Right ventricle myocardium superior (tissue), 1 donor: ENCODE measurements at regions not wholly inside any gene's neighbourhood (a gene's known extent, or its start where the extent isn't known, plus 50 kb on each side); places are given as distances from the start of the nearest gene placed in this dataset.
A peak's percentile ranks its signal among the peaks of the same experiment; 100 is the strongest.
"Not testable (repeated sequence)": the region's sequence is repeated elsewhere in the genome, so short reads cannot be mapped to it uniquely, and the experiment has no call there.

ENCODE experiments used
- ATAC-seq: fragments of 200-7000 bp; cut with Tn5 transposase; one replicate; pipeline ENCODE4 v1.9.1; 2020; ENCODE audit warnings: mild to moderate bottlenecking; ENCODE audit not compliant: poor library complexity
- DNase-seq: peaks from one replicate; pipeline ENCODE4 v3.0.0-alpha.2; 2020
- intact Hi-C: fragments of 100-400 bp; cut with DNase I; formaldehyde crosslinking; loops from one replicate; pipeline ENCODE4 v1.11.2; 2022
- donor health status: DM: no; HTN: yes; CAD: no; lungs with severe emphysema.

DNA sequence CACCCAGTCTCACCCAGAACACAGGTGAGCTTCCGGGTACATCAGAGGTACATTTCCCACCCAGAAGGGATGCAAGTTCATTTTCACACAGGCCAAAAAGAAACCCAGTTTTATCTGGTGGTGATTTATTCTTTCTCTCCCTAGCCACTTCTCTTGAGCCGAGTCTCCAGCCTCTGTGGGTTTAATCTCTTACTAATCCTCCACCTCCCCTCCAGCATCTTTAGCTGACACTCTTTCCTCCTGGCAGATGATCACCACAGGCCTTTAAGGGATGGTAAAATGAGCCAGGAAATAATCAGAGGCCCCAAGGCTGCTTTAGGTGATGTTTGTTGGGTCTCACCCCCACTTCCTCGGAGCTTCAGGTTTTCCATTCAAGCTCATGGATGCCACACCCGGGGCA lies 145.7 kb upstream of the DLX2 start:
- ATAC-seq = no peak

DNA sequence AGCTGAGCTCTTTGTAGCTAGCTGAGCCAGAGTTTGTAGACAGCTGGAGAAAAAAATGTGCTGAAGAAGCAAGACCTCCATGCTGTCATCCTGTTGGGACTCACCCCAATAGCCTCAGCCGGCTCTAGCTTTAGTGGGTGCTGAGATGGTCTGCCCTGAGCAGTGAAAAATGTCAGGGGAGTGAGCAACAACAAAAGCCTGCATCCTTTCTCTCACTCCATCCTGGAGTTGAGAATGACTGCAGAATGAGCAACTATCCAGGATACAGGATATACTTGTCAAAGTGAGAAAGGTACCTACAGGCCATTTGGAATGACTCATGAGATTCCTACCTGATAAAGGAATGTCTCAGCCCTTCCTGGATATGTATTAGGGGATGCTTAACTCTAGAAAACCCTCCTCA lies 146.1 kb upstream of the DLX2 start:
- DNase-seq = no peak
- ATAC-seq = no peak
- intact Hi-C loops = no loop called here

More for the DNA sequence above, 145.7 kb upstream of the DLX2 start:
- intact Hi-C loops = no loop called here
- DNase-seq = no peak

DNA sequence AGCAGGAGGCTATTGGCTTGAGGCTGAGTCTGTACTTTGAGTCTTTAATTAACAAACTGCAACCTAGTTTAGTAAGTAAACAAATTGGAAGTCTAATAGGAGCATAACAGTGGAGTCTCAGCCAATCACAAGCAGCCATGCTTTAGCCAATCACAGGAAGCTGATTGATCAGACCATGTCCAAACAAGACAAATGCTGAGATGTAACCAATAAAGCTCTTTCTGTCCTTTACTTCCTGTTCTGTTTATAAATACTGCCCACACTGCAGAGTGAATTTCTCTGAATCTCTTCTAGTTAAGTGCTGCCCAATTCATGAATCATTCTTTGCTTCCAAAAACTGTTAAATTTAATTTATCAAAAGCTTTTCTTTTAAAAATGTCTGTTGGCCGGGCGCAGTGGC lies 146.6 kb upstream of the DLX2 start:
- intact Hi-C loops = no loop called here
- DNase-seq = no peak
- no peak for ATAC-seq

DNA sequence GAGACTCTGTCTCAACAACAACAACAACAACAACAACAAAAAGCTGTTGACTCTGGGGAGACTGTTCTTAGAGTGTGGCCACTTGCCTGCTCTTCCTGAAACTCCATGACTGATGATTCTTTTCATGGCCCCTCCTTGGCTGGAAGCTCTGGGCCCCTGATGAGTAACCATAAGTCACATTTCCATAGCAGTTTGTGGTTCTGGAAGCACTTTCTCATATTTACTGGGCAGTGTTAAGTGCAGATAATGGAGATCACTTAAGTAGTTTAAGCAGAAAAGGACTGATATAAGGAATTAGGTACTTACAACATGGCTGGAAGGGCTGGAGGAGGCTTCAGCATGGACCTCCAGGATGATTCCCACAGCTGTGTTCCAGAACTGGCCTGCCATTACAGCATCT lies 147.3 kb upstream of the DLX2 start:
- DNase-seq (no peak), ATAC-seq (no peak)
- intact Hi-C loops = no loop called here

DNA sequence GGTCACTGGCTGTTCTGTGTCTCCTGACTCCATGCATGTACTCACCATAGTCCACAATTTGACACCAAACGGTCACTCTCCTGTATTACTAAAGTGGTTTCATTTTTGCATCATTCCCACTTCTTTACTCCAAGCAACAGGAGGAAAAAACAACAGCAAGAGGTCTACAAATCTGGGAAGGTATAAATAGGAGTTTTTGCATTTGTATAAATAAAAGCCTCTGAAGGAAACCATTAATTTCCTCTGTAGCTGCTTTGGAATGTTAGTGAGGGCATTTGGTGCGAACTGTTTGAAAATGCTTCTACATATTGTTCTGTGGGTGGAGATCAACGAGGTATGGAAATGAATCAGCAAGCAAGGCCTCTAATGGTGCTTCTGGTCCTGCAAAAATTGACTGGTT lies 148.5 kb upstream of the DLX2 start:
- no peak for DNase-seq
- ATAC-seq = no peak
- intact Hi-C loops = no loop called here

DNA sequence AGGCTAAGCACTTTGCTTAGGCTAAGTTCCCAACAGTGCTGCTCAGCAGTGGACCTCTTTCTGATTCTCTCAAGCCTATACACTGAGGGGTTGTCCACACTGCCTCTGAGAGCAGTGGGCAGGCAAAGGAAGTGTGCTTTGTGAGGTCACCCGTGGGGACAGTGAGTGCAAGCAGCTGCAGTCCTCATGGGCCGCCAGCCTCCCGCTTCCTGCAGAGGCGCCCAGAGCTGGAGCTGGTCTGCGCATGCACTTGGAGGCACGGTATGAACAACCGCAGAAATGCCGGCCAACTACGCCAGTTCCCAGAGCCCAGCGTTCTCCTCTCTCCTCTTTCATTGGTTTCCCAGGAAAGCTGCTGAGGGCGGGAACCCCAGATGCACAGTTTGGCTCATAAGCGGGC lies 149.5 kb upstream of the DLX2 start:
- peak; percentile 85 for ATAC-seq
- peak; percentile 78 for DNase-seq
- intact Hi-C loops = no loop called here

DNA sequence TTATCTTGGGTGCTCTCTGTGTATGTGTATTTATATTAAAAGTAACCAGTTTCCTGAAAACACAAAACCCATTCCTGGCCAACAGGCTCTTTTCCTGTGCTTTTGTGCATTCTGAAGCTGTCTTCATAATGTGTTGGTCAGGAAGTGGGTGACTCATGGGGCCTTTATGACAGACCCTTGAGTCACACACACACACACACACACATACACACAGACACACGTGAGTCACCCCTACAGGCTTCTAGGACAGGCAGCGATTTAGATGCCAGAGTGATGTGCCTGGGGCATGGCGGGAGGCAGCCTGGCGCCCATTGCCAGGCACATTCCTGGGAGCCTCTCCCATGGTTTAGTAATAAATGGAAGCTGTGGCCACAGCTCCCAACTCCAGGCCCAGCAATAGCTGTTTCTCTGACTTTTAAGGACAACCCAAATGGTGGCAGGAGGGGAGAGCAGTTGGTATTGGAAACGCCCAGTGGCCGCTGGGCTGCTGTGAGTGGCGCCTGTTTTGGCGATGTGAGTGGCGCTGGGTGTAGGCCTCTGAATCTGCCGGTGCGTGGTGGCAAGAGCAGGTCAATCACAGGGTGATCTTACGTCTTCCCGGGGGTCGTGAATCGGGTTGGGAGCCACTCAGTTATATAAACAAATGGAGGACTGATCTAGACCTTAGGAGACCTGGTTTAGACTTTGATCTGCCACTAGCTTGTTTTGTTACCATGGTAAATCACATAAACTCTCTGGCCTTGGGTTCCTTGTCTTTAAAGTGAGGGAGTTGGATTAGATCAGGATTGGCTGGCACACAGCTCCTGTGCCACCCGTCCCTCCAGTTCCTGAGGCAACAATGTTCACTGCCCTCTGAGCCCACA lies 150.7 kb upstream of the DLX2 start:
- DNase-seq (no peak), ATAC-seq (peak; percentile 38)
- intact Hi-C loops = no loop called here

DNA sequence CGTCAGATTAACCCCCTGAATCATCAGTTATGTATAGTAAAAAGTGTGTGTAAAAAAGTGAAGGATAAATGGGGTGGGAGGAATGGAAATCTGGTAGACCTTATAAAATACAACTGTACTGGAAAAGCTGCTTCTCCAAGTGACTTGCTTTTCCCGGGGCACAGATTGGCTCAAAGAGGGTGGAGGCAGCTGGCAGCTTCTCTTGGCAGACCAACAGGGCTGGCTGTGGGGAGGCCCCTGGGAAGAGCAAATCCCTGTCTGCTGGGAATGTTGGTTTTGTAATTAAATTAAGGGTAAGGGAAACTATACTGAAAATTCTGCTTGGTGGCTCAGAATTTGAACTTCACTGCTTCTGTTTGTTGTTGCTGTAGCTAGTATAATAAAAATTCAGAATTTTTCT lies 154.2 kb upstream of the DLX2 start:
- DNase-seq = no peak
- intact Hi-C loops = no loop called here
- no peak for ATAC-seq

DNA sequence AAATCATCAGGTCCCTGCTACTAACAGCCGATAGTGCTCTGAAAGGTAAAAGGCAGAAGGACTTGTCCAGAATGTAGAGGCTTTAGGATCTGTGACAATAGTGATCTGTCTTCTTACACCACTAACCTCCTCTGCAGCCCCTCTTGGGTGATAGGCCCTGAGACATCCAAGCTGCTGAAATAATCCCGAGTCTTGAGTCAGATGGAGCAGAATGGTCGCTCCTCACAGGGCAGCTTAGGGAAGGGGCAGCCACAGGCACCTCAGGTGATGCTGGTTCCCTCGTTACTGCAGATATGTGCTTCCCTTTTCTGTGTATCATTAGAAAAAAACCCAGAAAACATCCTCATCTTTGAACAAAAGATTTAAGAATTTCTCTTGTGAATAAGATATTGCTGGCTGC lies 157.1 kb upstream of the DLX2 start:
- ATAC-seq (no peak), DNase-seq (no peak)
- intact Hi-C loops = no loop called here

DNA sequence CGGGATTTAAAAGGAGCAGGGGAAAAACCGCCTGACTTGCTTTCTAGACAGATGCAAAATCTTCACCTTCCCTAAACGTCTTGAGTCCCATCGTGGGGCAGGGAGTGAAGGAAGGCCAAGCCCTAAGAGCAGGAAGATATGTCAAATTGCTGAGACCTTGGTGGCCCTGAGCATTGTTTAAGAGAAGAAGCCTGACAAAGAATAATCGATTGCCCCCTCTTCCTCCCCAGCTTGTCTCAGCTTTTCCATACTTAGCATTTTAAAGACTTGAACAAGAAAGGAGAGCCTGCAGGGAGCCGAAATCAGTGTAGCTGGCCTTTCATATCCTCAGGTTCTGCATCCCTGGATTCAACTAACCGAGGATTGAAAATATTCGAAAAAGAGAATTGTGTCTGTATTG lies 157.6 kb upstream of the DLX2 start:
- no peak for DNase-seq
- intact Hi-C loops = no loop called here
- ATAC-seq = no peak

DNA sequence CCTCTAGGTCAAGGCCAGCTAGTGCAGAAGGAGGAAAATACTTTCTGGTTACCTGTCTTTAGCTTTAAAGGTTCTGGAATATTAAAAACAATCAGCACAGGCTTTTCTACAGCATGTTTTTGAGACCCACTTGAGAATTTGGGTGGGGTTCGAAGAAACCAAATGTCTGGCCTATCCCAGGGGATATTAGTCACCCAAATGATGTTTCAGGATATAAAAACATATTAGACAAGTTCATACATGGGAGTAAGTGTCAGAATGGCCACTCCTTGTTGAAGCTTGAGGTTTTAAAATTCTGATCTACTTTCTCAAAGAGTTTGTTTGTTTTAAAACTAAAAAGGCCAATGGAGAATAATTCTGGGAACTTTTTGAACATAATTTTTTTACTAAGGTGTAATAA lies 158.6 kb upstream of the DLX2 start:
- ATAC-seq = no peak
- intact Hi-C loops = no loop called here
- DNase-seq = no peak

DNA sequence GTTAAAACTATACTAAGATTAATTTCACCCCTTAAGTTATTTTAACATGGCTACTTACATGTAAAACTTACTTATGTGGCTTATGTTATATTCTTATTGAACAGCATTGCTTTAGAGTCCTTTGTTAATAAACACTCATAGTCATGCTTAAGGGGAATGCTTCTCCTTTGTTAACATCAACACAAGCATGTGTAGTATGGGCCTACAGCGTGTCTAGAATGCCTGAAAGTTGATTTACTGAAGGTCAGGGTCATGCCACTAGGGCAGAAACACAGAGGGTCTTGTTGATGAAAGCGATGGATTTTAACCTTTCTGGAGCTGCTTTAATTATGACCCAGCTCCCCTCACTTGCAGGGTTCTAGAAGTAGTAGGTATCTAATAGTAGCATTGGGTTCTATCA lies 159.8 kb upstream of the DLX2 start:
- ATAC-seq = no peak
- intact Hi-C loops = no loop called here
- DNase-seq = no peak

DNA sequence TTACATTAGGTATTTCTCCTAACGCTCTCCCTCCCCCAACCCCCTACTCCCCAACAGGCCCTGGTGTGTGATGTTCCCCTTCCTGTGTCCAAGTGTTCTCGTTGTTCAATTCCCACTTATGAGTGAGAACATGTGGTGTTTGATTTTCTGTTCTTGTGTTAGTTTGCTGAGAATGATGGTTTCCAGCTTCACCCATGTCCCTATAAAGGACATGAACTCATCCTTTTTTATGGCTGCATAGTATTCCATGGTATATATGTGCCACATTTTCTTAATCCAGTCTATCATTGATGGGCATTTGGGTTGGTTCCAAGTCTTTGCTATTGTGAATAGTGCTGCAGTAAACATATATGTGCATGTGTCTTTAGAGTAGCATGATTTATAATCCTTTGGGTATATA lies 162.1 kb upstream of the DLX2 start:
- intact Hi-C loops, DNase-seq, ATAC-seq: not testable (repeated sequence)

DNA sequence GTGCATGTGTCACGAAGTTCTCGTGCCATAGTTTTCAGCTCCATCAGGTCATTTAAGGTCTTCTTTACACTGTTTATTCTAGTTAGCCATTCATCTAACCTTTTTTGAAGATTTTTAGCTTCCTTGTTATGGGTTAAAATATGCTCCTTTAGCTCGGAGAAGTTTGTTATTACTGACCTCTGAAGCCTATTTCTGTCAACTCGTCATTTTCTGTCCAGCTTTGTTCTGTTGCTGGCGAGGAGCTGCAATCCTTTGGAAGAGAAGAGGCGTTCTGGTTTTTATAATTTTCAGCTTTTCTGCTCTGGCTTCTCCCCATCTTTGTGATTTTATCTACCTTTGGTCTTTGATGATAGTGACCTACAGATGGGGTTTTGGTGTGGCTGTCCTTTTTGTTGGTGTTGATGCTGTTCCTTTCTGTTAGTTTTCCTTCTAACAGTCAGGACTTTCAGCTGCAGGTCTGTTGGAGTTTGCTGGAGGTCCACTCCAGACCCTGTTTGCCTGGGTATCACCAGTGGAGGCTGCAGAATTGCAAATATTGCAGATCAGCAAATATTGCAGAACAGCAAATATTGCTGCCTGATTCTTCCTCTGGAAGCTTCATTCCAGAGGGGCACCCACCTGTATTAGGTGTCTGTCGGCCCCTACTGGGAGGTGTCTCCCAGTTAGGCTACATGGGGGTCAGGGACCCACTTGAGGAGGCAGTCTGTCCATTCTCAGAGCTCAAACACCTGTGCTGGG lies 157.7 kb upstream of the ITGA6 start:
- intact Hi-C loops = loop anchor here (10.0 kb wide), 1 partner anchor 195 kb away; no protein-coding TSS in a partner anchor
- DNase-seq, ATAC-seq: not testable (repeated sequence)

DNA sequence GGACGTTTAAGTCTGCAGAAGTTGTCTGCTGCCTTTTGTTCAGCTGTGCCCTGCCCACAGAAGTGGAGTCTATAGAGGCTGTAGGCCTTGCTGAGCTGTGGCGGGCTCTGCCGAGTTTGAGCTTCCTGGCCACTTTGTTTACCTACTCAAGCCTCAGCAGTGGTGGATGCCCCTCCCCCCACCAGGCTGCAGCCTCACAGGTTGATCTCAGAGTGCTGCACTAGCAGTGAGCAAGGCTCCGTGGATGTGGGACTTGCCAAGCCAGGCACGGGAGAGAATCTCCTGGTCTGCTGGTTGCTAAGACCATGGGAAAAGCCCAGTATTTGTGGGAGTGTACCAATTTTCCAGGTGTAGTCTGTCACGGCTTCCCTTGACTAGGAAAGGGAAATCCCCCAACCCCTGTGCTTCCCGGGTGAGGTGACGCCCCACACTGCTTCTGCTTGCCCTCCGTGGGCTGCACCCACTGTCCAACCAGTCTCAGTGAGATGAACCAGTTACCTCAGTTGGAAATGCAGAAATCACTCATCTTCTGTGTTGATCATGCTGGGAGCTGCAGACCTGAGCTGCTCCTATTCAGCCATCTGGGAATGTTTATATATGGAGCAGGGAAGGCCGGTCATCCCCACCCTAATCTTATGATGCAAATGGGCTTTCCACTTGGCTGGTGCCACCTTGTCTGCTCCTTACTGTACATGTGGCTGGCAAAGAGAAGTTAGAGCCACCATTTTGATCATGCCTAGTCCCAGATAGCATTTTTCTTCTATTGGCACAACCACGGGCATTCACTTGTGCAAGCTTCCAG lies 156.9 kb upstream of the ITGA6 start:
- DNase-seq = no peak
- intact Hi-C loops = loop anchor here (10.0 kb wide), 1 partner anchor 194 kb away; no protein-coding TSS in a partner anchor
- ATAC-seq = no peak

DNA sequence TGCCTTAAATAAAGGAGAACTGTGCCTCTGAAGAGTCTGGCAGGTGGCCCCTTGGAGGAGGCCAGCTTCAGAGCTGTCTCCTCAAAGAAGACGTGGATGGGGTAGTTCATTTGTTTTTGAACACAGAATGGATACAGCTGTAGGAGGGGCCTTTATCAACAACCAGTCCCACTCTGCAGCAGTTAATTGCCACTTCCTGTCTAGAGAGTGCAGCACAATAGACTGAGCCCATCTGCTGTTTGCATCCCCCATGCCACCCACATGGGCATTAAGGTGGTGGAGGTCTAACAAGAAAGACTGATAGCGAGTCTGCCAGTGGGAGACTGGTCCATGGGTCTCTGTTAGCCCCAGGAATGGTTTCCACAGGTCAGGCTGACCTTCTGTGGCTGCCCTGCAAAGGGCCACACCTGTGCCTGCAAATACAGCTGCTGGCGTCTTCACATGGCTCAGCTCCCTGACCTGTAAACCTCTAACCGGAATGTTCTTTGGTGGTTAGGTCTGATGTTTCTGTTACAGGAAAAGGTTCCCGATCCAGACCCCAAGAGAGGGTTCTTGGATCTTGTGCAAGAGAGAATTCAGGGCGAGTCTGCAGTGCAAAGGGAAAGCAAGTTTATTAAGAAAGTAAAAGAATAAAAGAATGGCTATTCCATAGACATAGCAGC lies 153.3 kb upstream of the ITGA6 start:
- no peak for ATAC-seq
- DNase-seq = no peak
- intact Hi-C loops = loop anchor here (10.0 kb wide), 1 partner anchor 191 kb away; no protein-coding TSS in a partner anchor

DNA sequence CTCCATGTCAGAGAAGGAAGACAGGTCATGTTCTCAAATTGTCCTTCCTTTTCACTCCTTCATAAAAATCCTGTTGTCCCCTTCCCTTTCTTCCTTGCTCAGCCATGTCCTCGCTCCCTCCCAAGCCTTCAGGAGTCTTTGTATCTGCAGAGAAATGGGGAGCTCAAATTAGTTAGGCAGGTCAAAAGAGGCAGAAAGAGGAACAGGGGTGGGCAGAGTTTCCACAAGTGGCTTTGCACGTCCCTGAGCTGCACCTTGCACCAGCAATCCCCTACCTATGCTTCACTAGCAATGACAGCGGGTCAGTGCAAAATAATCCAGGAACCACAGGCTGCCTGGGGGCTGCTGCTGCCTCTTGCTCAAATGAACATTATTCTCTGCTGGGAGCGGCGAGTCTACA lies 152.1 kb upstream of the ITGA6 start:
- DNase-seq = no peak
- intact Hi-C loops = loop anchor here (10.0 kb wide), 1 partner anchor 190 kb away; no protein-coding TSS in a partner anchor

DNA sequence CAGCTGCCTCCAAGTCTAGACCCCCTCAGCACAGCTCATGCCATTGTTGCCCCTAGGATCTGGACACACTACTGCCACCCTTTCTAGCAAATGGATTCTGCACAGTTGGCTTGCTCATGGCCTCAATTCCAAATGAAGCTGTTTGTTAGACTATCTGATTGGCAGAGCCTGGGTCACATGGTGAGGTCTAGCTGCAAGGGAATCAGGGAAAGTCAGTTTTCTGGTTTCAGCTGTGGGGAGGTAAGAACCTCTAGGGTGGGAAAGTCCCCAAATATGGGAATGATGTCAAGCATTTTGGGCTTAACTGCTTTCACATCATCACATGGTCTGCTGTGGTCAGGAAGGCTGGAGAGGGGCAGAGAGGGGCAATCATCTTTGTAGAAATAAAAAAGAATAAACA lies 150.4 kb upstream of the ITGA6 start:
- intact Hi-C loops = loop anchor here (10.0 kb wide), 1 partner anchor 188 kb away; no protein-coding TSS in a partner anchor
- no peak for ATAC-seq
- no peak for DNase-seq

More for the DNA sequence above, 152.1 kb upstream of the ITGA6 start:
- ATAC-seq = no peak
